HK-2 (cell line): ENCODE measurements at regions not wholly inside any gene's neighbourhood (a gene's known extent, or its start where the extent isn't known, plus 50 kb on each side); places are given as distances from the start of the nearest gene placed in this dataset.
"Not testable (repeated sequence)": the region's sequence is repeated elsewhere in the genome, so short reads cannot be mapped to it uniquely, and the experiment has no call there.

Experiments
- DNase-seq: peaks from one replicate; pipeline ENCODE4 v3.0.0-alpha.2; 2018; ENCODE audit not compliant: unreplicated experiment

DNA sequence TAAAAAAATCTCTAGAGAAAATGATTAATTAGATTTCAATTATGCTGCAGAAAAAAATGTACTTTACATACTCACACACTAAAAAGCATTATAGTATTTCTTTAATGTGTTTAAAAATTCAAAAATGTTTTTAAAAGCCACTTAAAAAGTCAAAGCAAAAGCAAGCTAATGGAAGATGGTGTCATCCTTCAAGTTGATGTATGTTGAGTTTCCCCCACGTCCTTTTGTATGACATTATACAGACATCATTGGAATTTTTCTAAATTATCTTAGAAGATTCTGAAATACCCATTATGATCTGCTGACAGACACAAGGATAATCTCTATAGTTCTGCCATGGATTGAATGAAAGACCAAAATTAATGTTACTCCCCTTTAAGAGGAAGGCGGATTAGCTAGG, 393.7 kb upstream of the TENM3 start:
- no peak for DNase-seq

DNA sequence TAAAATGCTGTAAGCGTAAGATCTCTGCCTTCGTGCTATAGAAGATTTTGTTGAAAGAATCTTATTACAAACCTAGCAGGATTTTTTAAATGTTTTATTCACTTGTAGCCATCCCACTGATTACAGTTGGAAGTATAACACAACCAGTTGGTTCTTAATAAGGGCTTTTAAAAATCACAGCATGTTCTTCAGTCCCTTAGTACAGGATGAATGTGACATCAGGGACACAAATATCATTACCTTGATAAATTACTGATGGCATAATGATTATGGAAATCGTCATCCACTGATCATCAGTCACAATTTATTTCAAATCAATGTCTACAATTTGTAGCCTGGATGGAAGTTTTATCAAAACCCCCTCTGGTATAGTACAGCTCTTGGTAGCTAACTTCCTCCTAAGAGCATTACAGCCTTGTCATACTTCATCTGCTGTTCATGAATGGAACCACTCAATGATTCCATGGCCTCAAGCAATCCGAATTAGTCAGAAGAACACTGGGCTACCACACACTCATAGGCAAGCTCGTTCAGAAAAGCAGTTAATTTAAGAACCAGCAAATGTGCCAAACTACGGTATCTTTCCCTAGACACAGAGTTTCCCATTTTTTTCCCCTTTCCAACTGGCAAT, 389.2 kb upstream of the TENM3 start:
- DNase-seq, result no peak

DNA sequence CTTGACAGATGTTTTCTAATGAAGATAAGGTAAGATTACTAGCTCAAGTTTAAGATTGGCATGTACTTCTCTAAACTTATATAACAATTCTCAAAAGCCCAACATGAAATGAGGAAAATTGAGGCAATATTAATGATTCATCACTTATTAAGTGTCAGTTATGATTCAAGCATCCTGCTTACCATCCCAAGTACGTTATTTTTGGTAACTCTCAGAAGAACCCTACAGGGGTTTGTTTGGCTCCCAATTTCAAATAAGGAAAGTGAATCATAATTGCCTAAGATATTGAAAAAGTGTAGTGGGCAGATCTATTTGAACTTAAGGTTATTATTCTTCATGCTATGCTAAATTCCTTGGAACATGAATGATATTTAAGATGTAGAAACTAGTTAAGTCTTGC, 387.9 kb upstream of the TENM3 start:
- DNase-seq, result no peak

DNA sequence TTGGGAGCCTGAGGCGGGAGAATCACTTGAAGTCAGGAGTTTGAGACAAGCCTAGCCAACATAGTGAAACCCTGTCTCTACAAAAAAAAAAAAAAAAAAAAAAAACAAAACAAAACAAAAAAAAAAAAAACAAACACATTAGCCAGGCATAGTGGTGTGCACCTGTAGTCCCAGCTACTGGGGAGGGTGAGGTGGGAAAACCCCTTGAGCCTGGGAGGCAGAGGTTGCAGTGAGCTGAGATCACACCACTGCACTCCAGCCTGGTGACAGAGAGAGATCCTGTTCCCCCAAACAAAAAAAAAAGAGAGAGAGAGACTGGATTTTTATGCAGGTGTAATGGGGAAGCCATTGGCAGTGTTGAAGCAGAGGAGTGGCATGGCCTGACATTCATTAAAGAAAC, 385.7 kb upstream of the TENM3 start:
- DNase-seq, result not testable (repeated sequence)

DNA sequence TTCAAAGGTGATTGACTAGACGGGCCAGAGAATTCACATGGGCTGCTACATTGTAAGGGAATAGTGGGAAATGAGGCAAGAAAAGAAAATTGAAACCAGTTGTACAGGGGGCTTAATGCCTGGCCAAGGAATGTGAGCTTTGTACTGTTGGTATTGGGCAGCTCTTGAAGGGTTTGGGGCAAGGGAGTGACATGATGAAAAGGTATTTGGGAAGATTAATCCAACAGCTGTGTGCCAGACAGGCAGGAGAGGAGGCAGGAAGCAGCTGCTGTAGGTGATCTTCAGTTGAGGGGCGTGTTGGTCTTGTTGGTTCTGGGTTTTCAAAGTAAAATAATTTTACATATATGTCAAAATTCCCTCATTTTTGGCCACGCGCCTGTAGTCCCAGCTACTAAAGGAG, 384.5 kb upstream of the TENM3 start:
- DNase-seq, result no peak

DNA sequence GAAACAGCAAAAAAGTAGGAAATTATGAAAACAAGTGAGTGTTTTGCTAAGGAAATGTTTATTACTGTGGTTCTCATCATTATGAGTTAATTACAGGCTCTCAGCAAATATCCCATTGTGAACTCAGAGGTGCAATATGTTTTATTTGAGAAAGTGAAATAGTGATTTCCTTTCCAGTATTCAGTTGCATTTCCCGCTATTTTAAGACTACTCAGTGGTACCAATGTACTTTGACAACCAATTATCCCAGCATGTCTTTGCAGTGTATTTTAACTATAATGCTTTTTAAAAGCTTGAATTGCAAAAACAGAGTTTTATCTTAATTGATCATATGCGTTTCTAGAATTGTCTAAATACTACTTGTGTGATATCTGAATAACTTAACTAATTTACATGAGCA, 383.8 kb upstream of the TENM3 start:
- DNase-seq, result no peak

DNA sequence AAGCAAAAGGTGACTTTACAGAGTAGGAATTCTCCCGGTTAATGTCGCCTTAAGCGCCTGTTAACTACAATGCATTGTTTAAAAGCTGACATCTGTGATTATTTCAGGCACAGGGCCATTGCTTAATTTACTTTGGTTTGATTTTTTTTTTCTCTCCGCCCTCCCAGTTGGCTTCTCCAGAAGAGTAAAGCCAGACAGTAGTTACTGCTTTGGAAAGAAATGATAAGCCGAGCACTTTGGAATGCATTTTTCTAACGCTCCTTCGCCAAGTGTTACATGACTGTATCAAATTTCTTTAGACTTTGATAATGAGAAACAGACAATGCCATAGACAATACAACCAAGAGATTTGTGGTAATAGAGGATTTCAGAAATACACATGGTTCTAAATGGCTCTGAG, 383.0 kb upstream of the TENM3 start:
- no peak for DNase-seq

DNA sequence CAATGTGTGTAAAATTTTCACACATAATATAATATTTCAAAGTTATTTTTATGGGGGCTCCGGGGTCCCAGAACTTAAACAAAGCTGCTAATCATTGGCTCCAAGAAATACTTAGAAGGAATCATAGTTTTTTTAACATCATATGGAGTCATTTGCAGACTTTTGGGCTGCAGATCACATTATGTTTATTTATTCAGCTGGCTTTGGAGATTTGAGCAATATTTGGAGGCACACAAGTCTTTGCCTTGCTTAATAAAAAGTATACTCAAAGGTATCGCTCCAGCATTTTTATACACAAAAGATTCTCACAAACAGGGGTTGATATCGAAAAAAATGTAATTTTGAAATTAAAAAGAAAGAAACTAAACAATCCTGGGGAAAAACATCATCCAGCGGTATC, 382.5 kb upstream of the TENM3 start:
- no peak for DNase-seq

DNA sequence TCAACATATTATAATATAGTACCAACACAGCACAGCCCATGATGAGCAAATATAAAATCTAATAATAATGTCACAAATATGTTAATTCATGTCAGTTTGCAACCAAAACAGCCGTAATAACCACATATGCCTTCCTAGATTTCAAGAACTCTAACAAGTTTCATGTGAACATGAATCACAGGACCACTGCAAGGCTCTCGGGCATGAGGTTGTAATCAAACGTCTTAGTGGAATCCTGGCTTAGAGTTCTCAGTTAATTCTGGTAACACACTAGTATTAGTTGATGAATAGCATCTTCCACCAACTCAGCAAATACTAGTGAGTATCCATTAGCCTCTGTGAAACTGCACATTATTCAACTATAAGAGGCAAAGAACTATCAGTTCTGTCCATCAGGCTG, 379.3 kb upstream of the TENM3 start:
- no peak for DNase-seq

DNA sequence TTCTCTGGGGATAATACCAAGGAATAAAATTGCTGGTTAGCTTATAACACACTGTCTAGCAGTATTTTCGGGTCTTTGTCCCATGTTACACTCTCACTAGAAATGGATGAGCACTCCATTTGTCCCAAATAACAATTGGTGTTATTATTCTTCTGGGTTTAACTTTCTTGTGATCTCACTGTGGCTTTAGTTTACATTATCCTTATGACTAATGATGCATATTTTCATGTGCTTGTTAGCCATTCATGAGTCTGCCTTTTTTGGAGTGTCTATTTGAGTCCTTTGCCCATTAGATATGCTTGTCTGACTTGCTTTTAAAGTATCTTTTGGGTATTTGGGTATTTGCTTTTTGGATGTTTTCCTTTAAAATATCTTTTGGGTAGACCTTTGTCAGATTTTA, 372.9 kb upstream of the TENM3 start:
- no peak for DNase-seq

DNA sequence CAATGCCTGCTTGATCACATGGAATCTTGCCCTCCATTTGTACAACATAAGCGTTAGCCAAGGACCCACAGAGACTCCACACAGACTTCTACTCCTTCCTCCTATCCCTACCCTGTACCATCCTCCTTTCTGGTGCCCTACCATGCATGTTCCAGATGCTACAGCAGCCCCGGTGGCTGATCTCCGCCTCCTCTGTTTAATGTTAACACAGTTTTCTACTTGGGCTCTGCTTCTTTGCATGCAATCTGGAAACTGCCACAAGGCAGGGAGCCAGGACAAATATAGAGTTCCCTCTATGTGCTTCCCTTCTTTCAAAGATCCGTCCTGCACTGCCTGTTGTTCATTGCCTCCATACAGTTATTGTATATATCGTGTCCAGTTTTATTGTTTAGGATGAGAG, 368.6 kb upstream of the TENM3 start:
- DNase-seq, result no peak

DNA sequence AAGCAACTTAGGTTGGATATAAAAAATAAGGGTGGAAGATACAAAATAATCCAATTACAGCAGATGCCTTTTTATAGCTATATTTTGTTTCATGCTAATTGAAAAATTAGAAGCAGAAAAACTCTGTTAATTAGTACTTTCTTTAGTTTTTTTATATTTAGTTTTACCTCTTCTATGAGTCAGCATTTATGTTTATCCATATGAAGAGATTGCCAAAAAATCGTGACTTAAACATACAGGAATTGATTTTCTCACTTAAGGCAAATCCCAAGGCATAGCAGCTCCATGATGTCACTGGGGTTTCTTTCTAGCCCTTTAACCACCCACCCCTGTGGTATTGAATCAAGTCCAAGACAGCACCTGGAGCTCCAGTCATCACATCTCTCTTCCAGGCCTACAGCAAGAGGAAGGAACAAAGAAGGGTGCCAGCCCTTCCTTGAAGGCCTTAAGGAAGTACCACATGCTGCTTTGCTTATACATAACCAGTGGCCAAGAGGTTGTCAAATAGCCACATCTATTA, 365.8 kb upstream of the TENM3 start:
- DNase-seq, result peak; percentile 6

DNA sequence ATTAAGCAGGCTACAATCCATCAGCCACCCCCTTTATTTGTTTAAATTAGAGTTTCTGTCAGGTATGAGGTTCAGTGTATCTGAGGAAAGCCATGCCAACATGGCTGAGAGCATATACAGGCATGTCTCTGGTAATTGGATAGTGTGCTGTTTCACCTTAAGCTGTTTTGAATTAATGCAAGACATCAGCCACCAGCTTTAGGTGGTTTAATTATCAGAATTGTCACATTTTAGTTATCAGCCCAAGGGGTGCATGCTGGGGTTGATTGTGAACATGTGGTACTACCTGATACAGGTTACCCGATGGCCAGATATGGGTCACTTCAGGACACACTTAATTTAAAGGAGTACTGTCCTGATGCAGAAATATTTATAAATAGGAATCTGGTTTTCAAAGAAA, 353.2 kb upstream of the TENM3 start:
- DNase-seq, result no peak

DNA sequence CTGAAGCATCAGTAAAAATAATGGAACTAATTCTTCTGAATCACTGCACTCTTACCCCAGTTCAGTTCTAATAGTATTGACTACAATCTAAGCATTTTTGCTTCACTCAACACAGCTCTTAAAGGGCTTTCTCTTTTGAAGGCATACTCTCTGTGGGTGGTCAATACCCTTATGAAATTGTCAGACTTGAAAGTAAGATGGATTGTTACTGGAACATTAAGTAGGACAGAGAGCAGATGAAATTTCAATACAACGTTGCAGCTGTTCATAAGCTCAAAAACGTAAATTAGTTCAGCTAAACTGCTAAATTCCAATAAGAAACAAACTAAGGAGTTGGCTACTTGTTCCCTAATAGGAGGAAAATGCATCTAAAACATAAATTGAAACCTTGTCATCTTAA, 352.3 kb upstream of the TENM3 start:
- no peak for DNase-seq

DNA sequence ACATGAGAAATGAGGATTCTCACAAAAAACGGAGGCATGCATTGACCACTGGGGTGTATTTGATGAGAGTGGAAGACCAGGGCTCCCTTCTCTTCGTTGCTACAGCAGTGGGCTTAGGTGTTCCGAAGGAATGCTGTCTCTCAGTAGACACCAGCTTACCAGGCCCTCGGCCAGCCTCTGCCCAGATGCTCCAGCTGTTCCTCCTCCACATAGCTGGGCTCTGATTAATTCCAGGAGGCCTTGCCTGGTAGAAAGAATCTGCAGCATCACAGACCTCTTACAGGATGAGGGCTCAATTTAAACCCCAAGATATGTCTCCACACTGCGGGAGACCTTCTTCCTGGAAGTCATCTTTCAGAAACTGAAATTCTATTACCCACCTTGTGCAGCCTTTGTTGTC, 346.6 kb upstream of the TENM3 start:
- no peak for DNase-seq

DNA sequence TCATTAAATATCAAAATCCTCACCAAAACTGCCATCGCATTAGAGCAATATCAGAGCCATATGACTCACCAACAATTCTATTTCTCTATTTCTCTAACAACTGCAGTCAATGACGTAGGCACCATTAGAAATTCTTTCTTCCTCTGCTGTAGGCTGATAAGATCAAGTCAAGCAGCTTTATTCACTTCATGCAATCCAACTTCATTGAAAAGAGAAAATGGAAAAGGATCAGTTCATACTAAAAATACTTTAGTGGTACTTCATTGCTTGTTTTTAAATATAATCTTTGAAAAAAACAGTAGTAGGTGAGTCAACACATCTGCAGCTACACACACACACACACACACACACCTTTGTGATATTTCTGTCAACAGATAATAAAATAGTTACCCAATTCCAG, 345.3 kb upstream of the TENM3 start:
- DNase-seq, result no peak

DNA sequence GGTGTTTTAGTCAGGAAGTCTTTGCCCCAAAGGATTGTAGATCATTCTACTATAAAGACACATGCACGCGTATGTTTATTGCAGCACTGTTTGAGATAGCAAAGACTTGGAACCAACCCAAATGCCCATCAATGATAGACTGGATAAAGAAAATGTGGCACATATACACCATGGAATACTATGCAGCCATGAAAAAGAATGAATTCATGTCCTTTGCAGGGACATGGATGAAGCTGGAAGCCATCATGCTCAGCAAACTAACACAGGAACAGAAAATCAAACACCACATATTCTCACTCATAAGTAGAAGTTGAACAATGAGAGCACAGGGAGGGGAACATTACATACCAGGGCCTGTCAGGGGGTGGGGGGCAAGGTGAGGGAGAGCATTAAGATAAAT, 340.8 kb upstream of the TENM3 start:
- DNase-seq, result not testable (repeated sequence)

DNA sequence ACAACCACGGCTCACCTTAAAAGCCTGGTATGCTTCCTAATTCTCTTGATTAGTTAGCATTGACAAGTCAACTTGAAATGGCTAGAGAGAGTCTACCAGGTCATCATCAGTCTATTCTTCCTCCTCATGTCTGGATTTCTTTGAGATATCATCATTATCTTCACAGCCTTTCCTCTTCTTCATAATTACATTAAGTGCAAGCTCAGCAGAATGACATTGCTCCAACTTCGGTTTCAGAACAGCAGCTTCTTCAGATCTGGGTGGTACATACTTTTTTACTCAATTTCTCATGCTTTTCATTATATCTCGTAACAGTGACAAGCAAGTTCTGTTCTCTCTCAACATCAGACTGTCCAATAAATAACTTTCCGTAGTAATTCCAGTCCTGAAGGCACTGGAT, 337.5 kb upstream of the TENM3 start:
- no peak for DNase-seq

DNA sequence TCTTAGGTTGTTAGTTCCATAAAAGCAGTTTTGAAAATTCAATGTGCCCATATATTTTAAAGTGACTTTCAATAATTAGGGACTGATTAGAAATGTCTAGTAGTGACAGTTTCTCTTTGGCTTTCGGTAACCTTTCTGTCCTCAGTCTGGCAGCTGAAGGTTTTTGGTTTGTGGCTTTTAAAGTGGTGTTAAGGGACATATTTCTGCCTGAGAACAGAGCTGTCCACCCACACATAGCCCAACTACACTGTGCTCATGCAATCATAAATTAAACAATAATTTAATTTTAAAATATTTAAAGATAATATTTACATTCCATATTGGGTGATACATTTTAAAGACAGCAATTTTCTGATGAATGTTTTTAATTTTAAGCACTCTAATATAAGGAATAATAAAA, 335.0 kb upstream of the TENM3 start:
- no peak for DNase-seq

DNA sequence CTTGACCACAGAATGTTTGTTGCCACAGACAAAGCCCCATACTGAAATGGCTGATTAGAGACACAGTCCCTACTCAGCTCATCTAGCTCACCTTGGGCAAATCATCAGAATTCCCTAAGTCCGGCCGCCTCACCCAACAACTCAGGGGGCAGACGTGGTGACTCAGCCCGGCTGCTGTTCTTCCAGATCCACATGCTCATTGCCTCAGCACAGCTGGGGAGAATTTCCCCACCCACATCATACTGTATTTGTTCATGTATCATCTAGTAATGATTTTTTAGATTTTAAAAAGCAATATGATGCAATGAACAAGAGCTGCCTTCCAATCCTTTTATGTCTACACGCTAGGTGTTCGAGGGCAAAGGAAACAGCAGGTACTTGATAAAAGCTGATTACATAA, 333.8 kb upstream of the TENM3 start:
- DNase-seq, result no peak

DNA sequence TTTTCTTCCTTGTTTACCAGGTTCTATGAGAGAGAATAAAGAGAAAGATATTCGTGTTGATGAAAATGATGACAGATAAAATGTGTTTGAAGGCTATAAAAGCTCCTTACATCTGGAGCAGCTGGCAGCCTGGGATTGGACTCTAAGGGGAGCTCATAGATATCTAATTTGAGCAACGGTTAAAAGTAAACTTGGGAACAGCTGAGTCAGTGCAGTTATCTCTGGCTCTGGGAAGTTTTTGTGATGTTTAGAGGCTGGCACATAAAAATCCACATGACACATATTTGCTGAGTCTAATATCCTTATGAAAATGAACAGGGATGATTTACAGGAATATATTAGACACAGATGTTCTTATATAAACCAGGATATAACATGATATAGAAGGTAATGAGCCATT, 331.8 kb upstream of the TENM3 start:
- no peak for DNase-seq

DNA sequence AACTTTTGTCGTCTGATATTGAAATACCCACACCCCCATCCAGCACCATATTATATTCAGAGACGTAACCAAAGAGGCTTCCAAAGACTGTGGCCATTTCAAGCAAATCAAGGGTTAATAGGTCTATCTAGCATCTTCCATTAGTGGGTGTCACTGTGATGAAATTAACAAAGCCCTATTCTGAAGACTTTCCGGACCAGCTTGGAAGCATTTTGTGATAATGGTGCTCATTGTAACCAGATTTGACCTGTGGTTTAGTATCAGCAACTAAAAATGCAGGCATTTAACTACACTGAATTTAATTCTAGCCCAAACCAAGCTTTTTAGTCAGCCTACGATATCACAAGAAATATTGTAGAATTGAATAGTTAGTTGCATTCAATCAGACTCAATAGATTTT, 309.7 kb upstream of the TENM3 start:
- no peak for DNase-seq

DNA sequence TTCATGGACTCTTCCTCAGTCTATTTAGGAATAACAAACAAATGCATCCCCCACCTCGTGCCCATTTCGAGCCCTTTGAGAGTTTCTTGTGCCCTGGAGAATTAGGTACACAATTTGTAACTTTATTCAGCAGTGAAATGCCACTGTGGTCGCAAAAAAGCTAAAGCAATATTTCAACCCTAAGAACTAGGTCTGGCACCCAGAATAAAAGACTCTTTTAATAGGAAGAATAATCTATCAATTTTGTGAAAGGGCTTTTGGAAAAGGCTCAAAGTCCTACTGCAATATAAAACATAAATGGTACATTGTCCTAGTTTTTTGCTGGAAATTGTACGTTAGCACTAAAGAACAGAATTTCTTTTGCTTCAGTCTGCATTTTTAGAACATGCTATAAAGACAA, 304.6 kb upstream of the TENM3 start:
- DNase-seq, result no peak

DNA sequence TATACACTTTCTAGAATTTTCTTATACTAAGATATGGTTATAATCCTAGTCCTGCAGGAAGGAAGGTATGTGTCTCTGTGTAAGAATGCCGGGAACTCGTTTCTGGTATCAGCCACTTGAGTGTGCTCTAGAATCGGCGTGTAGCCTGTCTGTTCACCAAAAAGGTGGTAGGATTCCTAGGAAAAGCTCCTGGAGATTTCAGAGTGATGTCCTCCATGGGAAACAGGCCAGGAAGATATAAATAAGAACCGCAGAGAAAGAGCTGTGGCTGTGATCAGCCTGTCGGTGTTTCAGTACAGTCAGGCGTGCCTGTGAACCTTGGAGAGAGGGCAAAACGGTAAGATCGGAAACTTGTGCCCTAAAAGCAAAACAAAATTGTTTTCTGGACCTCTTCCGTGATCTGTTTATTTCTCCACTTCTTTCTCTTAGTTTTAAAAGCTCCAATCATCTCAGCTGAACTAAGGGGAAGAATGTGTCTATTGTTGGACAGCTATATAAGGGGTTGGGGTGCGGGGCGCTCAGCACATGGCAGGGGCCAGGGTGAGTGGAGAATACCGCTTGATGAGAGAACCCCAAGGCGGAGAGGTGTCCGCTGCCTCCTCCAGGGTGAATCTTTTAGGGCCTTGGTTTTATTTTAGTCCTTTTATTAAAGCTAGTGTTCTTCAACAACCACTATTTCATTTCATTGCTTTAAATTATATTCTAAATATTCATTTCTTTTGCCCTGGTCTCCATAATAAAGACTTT, 303.8 kb upstream of the TENM3 start:
- no peak for DNase-seq
